SK-N-SH (cell line): ENCODE measurements at regions not wholly inside any gene's neighbourhood (a gene's known extent, or its start where the extent isn't known, plus 50 kb on each side); places are given as distances from the start of the nearest gene placed in this dataset.
A peak's percentile ranks its signal among the peaks of the same experiment; 100 is the strongest.

ENCODE experiments used
- CTCF ChIA-PET: fragments of 300-600, 350-600 bp; formaldehyde crosslinking; extraction: SDS; loops from one replicate; lab custom pipeline; 2021; lab: Yijun Ruan, JAX
- POLR2A ChIA-PET: fragments of 350-600 bp; sonication (Branson Sonifier 250); formaldehyde crosslinking; extraction: SDS; loops from one replicate; lab custom pipeline; 2020; ENCODE audit warnings: antibody characterized with exemption, inconsistent platforms; lab: Yijun Ruan, JAX
- DNase-seq: peaks from one replicate; pipeline ENCODE4 v3.0.0; 2012
- H2AFZ ChIP-seq: fragments of 200-600 bp; sonication (generic); 2 replicates; pipeline ENCODE4 v1.8.1; 2016; ENCODE audit warnings: antibody characterized with exemption, mild to moderate bottlenecking, low read depth
- H3F3A ChIP-seq: fragments of 200-600 bp; sonication (generic); replicated peaks from 2 replicates; pipeline ENCODE3; 2016; ENCODE audit warnings: antibody characterized with exemption, mild to moderate bottlenecking; ENCODE audit not compliant: insufficient read depth
- H3K27ac ChIP-seq, 2 experiments: fragments of 200-500 bp in 1 of 2; fragments of 200-600 bp in 1 of 2; sonication (Bioruptor generic) in 1 of 2; sonication (generic), shearing (Covaris generic) in 1 of 2; 2 replicates each; pipeline versions ENCODE4 v1.5.1 to v1.6.1; 2014 to 2016; ENCODE audit warnings: low read depth in 2 of 2, inconsistent platforms in 1 of 2, low read length in 1 of 2, mild to moderate bottlenecking in 1 of 2, mixed read lengths in 1 of 2
- H3K27me3 ChIP-seq: fragments of 200-600 bp; sonication (generic), shearing (Covaris generic); 2 replicates; pipeline ENCODE4 v1.6.1; 2016; ENCODE audit warnings: mixed run types; ENCODE audit not compliant: insufficient read depth
- H3K36me3 ChIP-seq, 2 experiments: fragments of 200-500 bp in 1 of 2; fragments of 200-600 bp in 1 of 2; sonication (Bioruptor generic) in 1 of 2; sonication (generic) in 1 of 2; replicated peaks in 1 of 2; 2 replicates each; pipeline versions ENCODE3 to v1.5.1; 2014 to 2016; ENCODE audit warnings: low read length in 1 of 2, mild to moderate bottlenecking in 1 of 2; ENCODE audit not compliant: insufficient read depth in 2 of 2, control insufficient read depth in 1 of 2
- H3K4me1 ChIP-seq, 2 experiments: fragments of 200-500 bp in 1 of 2; fragments of 200-600 bp in 1 of 2; sonication (Bioruptor generic) in 1 of 2; sonication (generic), shearing (Covaris generic) in 1 of 2; 2 replicates each; pipeline versions ENCODE4 v1.5.1 to v1.6.1; 2014 to 2016; ENCODE audit warnings: low read depth in 1 of 2, low read length in 1 of 2, mixed run types in 1 of 2; ENCODE audit not compliant: insufficient read depth in 2 of 2, control insufficient read depth in 1 of 2
- H3K4me2 ChIP-seq: fragments of 200-600 bp; sonication (generic), shearing (Covaris generic); 2 replicates; pipeline ENCODE4 v1.6.1; 2017; ENCODE audit warnings: mixed run types
- H3K4me3 ChIP-seq, 2 experiments: fragments of 200-500 bp in 1 of 2; fragments of 200-600 bp in 1 of 2; sonication (Bioruptor generic) in 1 of 2; sonication (generic), shearing (Covaris generic) in 1 of 2; 2 replicates each; pipeline versions ENCODE4 v1.5.1 to v1.8.1; 2014 to 2016; ENCODE audit warnings: low read depth in 2 of 2, inconsistent platforms in 1 of 2, low read length in 1 of 2, mild to moderate bottlenecking in 1 of 2, mixed read lengths in 1 of 2, moderate library complexity in 1 of 2
- H3K79me2 ChIP-seq: fragments of 200-600 bp; sonication (generic); 2 replicates; pipeline ENCODE4 v1.8.1; 2017; ENCODE audit warnings: mild to moderate bottlenecking; ENCODE audit not compliant: insufficient read depth
- H3K9ac ChIP-seq: fragments of 200-600 bp; sonication (generic); 2 replicates; pipeline ENCODE4 v1.6.1; 2017; ENCODE audit warnings: mixed run types
- H3K9me2 ChIP-seq: fragments of 200-600 bp; sonication (generic); 2 replicates; pipeline ENCODE4 v1.6.1; 2017; ENCODE audit warnings: mixed run types
- H3K9me3 ChIP-seq: fragments of 200-600 bp; sonication (generic); 2 replicates; pipeline ENCODE4 v1.6.1; 2017; ENCODE audit warnings: mixed run types, mild to moderate bottlenecking, moderate library complexity
- H4K20me1 ChIP-seq: fragments of 200-600 bp; sonication (generic); 2 replicates; pipeline ENCODE4 v1.6.1; 2017; ENCODE audit warnings: mild to moderate bottlenecking, mixed run types; ENCODE audit not compliant: insufficient read depth
- CHD2 ChIP-seq: fragments of 150-350 bp; IDR thresholded peaks from 2 replicates; pipeline ENCODE4 v1.6.1; 2018; ENCODE audit warnings: low read length; ENCODE audit not compliant: partially characterized antibody
- EP300 ChIP-seq, 2 experiments: IDR thresholded peaks; 2 replicates each; pipeline versions ENCODE4 v1.4.0 to v1.6.1; 2012; ENCODE audit warnings: borderline replicate concordance in 1 of 2, low read depth in 1 of 2, low read length in 1 of 2
- EZH2phosphoT487 ChIP-seq: fragments of 200-600 bp; sonication (generic); IDR thresholded peaks from 2 replicates; pipeline ENCODE4 v1.6.1; 2017; ENCODE audit warnings: low read depth, mixed run types, mild to moderate bottlenecking, antibody characterized with exemption, moderate library complexity, borderline replicate concordance
- FOXM1 ChIP-seq: IDR thresholded peaks from 2 replicates; pipeline ENCODE4 v1.4.0; 2012; ENCODE audit warnings: low read depth, mild to moderate bottlenecking
- GATA2 ChIP-seq: sonication (generic); formaldehyde crosslinking; IDR thresholded peaks from 2 replicates; pipeline ENCODE4 v1.5.0; 2020; ENCODE audit warnings: mild to moderate bottlenecking, missing genetic modification reagents
- MEF2A ChIP-seq: IDR thresholded peaks from 2 replicates; pipeline ENCODE4 v1.4.0; 2012; ENCODE audit warnings: low read depth, borderline replicate concordance
- POLR2AphosphoS5 ChIP-seq: IDR thresholded peaks from 2 replicates; pipeline ENCODE4 v1.6.1; 2012; ENCODE audit warnings: low read depth, low read length
- RAD21 ChIP-seq: IDR thresholded peaks from 2 replicates; pipeline ENCODE4 v1.6.1; 2012; ENCODE audit warnings: mild to moderate bottlenecking, low read length
- RFX5 ChIP-seq: IDR thresholded peaks from 2 replicates; pipeline ENCODE4 v1.6.1; 2012; ENCODE audit warnings: mild to moderate bottlenecking, improper control_type of control experiment, low read length
- TAF1 ChIP-seq: IDR thresholded peaks from 2 replicates; pipeline ENCODE4 v1.6.1; 2012; ENCODE audit warnings: low read depth, mild to moderate bottlenecking, low read length, moderate library complexity, borderline replicate concordance
- TCF12 ChIP-seq: IDR thresholded peaks from 2 replicates; pipeline ENCODE4 v1.4.0; 2012
- USF2 ChIP-seq: fragments of 150-350 bp; IDR thresholded peaks from 2 replicates; pipeline ENCODE4 v1.6.1; 2017; ENCODE audit warnings: antibody characterized with exemption, low read length, low read depth, borderline replicate concordance
- YY1 ChIP-seq: IDR thresholded peaks from 2 replicates; pipeline ENCODE4 v1.4.0; 2012; ENCODE audit warnings: low read depth, mild to moderate bottlenecking
- WGBS: methylation state at CpG from one replicate; pipeline ENCODE4 v1.1.6; 2017; ENCODE audit warnings: low lambda C conversion rate; 5-methylcytosine and 5-hydroxymethylcytosine counted together
- TF ChIP-seq, protein P1 (sequence below): IDR thresholded peaks from 2 replicates; pipeline ENCODE4 v1.4.0; 2012; ENCODE audit warnings: low read depth
- TF ChIP-seq, protein P2 (sequence below): fragments of 150-350 bp; IDR thresholded peaks from 2 replicates; pipeline ENCODE4 v1.6.1; 2016; ENCODE audit warnings: mild to moderate bottlenecking, low read depth, low read length

DNA sequence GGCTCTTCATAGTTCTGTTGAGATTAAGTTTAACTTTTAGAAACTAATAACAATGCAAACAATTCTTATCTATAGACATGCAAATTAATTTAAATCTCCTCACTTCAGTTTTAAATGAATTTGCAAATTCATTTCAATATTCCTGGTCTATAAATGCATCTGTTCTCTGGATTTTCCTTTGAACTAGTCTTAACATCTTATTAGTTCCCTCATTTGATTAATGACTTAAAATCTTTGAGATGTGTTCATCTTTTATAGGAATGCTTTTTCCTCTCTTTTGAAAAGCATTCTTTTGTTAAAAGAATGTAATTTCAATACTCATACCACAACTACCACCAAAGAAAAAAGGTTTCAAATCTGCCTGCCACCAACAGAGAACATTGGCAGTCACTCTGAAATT lies 169.4 kb downstream of the RASEF start:
- Histone ChIP-seq H2AFZ (no peak overlapping the region), H3K27ac (peak overlapping the region in 1 of 2 experiments; percentile 92; a peak in 1 of 4 replicates), H3K9ac (no peak overlapping the region), H3K36me3 (no peaks in the 10 kb centered on the region), H3K9me2 (no peaks in the 10 kb centered on the region), H4K20me1 (no peaks in the 10 kb centered on the region), H3K4me2 (no peak overlapping the region), H3K79me2 (no peaks in the 10 kb centered on the region), H3K4me1 (peaks cover 0 to 10% of the 10 kb centered on the region in 2 experiments; a peak in 2 of 4 replicates), H3F3A (no peaks in the 10 kb centered on the region), H3K27me3 (no peaks in the 10 kb centered on the region), H3K4me3 (no peak overlapping the region), H3K9me3 (no peaks in the 10 kb centered on the region)
- POLR2A ChIA-PET, result no interaction called here
- no peak for TF ChIP-seq TCF12
- no peak for TF ChIP-seq EP300 (IDR thresholded peaks at IDR 0.05; ENCODE audit: borderline replicate concordance in 1 of 2, low read depth in 1 of 2, low read length in 1 of 2)
- TF ChIP-seq RFX5, result no peak
- TF ChIP-seq, protein P1, sequence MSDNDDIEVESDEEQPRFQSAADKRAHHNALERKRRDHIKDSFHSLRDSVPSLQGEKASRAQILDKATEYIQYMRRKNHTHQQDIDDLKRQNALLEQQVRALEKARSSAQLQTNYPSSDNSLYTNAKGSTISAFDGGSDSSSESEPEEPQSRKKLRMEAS, result no peak
- no peak for TF ChIP-seq USF2
- TF ChIP-seq EZH2phosphoT487, result no peak
- no peak for TF ChIP-seq POLR2AphosphoS5
- no peak for TF ChIP-seq YY1
- no peak for TF ChIP-seq TAF1
- TF ChIP-seq RAD21, result no peak
- no peak for TF ChIP-seq CHD2
- TF ChIP-seq, protein P2, sequence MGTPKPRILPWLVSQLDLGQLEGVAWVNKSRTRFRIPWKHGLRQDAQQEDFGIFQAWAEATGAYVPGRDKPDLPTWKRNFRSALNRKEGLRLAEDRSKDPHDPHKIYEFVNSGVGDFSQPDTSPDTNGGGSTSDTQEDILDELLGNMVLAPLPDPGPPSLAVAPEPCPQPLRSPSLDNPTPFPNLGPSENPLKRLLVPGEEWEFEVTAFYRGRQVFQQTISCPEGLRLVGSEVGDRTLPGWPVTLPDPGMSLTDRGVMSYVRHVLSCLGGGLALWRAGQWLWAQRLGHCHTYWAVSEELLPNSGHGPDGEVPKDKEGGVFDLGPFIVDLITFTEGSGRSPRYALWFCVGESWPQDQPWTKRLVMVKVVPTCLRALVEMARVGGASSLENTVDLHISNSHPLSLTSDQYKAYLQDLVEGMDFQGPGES, result no peak
- TF ChIP-seq FOXM1, result no peak
- CTCF ChIA-PET, result no interaction called here
- DNase-seq, result no peak

- no peaks in the 10 kb centered on the region for H3K79me2 ChIP-seq
- TF ChIP-seq RAD21 (peak; percentile 20), MEF2A (no peak), GATA2 (no peak)
- no peaks in the 10 kb centered on the region for H3K36me3 ChIP-seq
- no peaks in the 10 kb centered on the region for H3K9me2 ChIP-seq
- H4K20me1 ChIP-seq, result no peaks in the 10 kb centered on the region
- no peak overlapping the region for H3K9ac ChIP-seq
- peaks cover 0 to 10% of the 10 kb centered on the region in 2 experiments; a peak in 2 of 4 replicates for H3K4me1 ChIP-seq
- ChIA-PET POLR2A (no interaction called here), CTCF (no interaction called here)
- H3K9me3 ChIP-seq, result no peaks in the 10 kb centered on the region
- H3F3A ChIP-seq, result no peaks in the 10 kb centered on the region
- H3K27ac ChIP-seq, result peak overlapping the region in 1 of 2 experiments; percentile 92; a peak in 2 of 4 replicates
- peak; percentile 33 for DNase-seq
- H3K27me3 ChIP-seq, result no peaks in the 10 kb centered on the region
- no peak overlapping the region for H3K4me3 ChIP-seq
- no peak overlapping the region for H2AFZ ChIP-seq
- WGBS, result 27% methylated on average over 1 of the region's 1 CpG
- no peak overlapping the region for H3K4me2 ChIP-seq
These were observed 168.4 kb downstream of the RASEF start for GRCh38 chr9:82894548-82894947.
